Lower leg skin (tissue), 3 donors: ENCODE measurements at regions not wholly inside any gene's neighbourhood (a gene's known extent, or its start where the extent isn't known, plus 50 kb on each side); places are given as distances from the start of the nearest gene placed in this dataset.

ENCODE experiments used
- CTCF ChIP-seq, 3 donors: fragments of 450-650 bp; IDR thresholded peaks; one replicate each; pipeline ENCODE4 v1.5.1; 2016; ENCODE audit warnings: antibody characterized with exemption in 3 of 3, mild to moderate bottlenecking in 3 of 3, moderate library complexity in 2 of 3
- POLR2A ChIP-seq, 2 donors: fragments of 450-650 bp; IDR thresholded peaks; one replicate each; pipeline ENCODE4 v1.6.1; 2016 to 2017; ENCODE audit warnings: antibody characterized with exemption in 2 of 2, mild to moderate bottlenecking in 1 of 2, moderate library complexity in 1 of 2

DNA sequence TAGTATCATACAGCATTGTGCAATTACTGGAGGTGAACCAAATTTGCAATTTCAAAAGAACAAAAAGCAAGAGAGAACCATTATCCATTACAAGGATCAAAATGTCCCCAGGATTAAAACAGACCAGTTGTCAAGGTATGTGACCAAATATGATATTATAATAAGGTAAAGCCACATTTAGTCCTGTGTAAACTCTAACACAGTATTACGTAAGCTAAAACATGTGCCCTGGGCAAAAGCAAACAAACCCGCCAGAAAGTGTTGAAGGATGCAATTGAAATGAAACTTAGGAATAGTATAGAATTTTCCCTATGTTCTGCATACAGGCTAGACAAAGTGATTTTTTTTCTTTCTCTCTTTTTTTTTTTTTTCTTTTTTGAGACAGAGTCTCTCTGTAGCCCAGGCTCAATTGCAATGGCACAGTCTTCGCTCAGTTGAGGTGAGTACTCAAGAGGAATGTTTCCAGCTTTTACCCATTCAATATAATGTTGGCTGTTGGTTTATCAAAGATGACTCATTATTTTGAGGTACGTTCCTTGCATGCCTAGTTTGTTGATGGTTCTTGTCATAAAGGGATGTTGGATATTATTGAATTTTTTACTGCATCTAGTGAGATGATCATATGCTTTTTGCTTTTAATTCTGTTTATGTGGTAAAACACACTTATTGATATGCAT, 137.1 kb upstream of the FOXG1 start:
- no peak for TF ChIP-seq CTCF (IDR thresholded peaks at IDR 0.05)
- no peak for TF ChIP-seq POLR2A (IDR thresholded peaks at IDR 0.05)
